ENCODE measurements at regions not wholly inside any gene's neighbourhood (a gene's known extent, or its start where the extent isn't known, plus 50 kb on each side); places are given as distances from the start of the nearest gene placed in this dataset.

DNA sequence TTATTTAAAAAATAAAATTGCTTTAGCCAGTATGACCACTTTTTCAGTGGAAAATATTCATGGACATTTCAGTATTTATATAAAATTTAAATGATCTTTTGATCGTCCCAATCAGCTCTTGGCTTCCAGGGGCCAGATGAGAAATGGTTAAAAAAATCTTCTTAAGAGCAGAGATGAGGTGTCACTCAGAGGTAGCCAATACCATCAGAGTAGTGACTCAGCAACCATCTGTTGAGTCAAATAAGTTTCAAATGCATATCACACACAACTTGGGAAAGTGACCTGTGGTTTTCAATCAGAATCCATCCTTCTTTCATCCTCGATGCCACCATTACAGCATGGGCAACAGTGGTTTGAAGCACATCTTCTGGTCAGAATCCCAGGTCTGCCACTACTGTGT, 958.8 kb upstream of the NR2F2 start:
- ATAC-seq, result no peak
- intact Hi-C loops (cut with DNase I), result no loop called here
- no peak for DNase-seq (ENCODE audit: missing footprints)

DNA sequence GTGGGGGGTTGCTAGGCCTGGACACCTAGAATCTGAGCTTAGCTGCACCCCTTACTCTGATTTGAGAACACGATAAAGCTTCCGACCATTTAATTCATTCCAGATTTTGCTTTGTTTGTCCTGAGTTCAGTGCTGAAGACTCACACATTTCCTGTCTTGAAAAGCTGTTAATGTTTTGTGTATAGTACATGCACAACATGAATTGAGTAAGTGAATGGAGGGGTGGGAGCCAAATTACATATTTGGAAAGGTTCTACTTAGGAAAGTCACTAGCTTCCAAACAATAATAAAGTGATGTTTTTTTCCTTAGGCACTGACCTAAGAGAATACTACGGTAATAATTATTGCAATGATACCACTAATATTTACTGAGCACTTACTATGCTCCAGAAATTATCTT, 955.2 kb upstream of the NR2F2 start:
- DNase-seq (ENCODE audit: missing footprints) (no peak), ATAC-seq (no peak)
- intact Hi-C loops (cut with DNase I), result no loop called here

DNA sequence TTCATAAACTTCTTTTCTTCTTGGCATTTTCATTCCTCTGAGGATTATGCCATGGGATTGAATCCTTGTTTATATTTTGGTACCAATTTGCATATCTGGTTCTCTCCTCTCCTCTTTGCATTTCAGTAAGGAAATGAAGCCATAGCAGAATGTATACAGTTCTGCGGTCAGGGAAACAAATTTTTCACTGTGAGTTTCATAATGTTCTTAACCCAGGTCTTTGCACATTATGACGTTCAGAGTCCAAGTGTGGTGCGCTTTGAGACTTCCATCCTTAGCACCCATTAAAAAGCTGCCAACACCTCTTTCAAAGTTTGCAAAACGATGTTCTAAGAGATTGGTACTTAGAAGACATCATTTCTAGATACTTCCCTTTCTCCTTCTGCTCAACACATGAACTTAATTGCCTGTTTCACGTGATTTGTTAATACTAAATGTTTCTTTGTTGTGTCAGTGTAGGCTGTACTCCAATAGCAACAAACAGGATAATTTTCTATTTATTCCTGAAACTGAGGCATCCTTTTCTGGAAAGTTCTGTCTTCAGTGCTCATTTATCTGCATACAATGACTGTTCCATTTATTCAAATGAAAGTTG, 953.1 kb upstream of the NR2F2 start:
- intact Hi-C loops (cut with DNase I), result no loop called here
- DNase-seq (ENCODE audit: missing footprints), result no peak
- ATAC-seq, result no peak

DNA sequence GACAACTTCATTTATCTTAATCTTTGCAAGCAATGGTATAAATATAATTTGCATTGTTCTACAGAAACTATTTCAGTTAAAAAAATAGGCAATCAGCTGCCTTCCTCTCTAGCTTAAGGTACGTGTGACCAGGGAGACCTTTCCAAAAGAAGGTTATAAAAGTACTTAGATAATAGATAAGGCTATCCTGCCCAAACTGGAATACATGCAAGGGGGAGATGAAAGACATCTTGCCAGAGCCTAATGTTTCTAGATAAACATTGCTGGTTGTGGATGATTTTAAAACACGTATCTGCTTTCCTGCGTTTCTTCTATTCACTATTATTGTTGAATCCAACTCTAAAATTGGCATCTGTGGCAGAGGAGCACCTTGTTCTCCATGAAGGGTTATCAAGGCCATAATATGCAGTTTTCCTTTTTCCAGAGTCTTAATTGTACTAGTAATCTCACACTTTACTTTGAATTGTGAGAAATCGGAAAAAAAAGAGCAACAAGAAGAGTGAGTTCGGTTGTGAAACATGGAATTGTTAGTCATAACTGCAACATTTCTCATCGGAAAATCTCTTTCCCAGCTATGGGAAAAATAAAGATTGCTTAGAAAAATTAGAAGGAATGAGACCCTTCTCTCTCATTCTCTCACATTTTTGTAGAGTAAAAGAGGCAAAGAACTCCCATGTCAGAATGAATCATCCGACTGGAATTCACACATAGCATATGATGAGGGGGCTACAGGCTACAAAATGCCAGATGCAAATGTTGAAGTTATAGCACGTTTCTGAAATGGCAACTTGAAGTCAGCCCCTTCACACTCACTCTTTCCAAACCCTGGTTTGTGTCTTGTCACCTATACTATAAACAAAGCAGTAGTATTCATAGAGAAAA, 936.1 kb upstream of the NR2F2 start:
- intact Hi-C loops (cut with DNase I), result no loop called here
- DNase-seq (ENCODE audit: missing footprints), result no peak
- ATAC-seq, result no peak

DNA sequence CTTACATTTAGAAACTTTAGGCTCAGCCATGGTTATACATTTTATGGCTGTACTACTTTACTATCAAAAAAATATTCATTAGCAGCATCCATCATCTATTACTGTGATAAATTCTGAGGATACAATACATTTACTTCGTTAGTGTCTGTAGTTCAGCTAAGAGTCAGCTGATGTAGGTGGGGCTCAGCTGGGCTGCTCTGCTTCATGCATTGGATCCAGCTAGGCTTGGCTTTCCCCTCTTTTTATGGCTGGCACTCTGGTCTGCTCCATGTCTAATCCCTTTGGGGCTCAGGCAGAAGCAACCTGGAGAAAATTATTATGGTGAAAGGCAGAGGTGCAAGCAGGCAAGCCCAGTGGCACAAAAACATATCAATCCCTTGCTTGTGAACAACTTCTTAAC, 930.1 kb upstream of the NR2F2 start:
- intact Hi-C loops (cut with DNase I), result no loop called here
- no peak for DNase-seq (ENCODE audit: missing footprints)
- ATAC-seq, result no peak

DNA sequence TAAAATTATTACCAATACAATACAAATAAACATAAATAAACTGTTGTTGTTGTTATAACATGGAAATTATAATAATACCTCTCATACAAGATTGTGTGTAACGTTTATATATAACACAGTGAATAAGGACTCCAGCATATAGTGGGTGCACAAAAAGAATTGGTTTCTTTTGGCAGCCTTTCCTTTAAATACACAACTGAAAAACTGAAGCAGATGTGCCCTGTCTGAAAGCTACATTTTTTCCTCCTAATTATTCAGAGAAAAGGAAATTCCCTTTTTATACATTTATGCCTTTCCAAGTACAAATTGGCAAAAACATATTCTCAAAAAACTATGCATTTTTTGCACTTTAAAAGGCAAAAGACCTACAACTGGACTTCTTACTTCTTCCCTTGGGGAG, 928.9 kb upstream of the NR2F2 start:
- no peak for ATAC-seq
- intact Hi-C loops (cut with DNase I), result no loop called here
- DNase-seq (ENCODE audit: missing footprints), result no peak

DNA sequence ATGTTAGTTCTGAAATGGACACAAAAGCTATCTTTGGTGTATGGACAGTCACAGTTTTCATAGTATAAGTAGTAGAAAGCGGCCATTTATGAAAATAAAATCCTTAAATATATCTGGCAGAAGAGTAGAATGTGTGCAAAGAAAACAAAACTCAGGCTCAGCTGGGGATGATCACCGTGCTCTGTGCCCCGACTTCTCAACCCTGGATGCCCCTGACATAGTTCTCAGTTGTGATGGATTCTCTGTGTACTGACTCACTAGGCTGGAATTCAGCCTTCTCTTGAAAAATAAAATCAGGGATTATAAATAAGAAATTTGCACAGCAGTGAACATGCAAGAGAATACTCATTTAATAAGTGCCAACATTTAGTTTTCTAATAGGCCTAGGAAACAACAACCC, 925.1 kb upstream of the NR2F2 start:
- no peak for ATAC-seq
- DNase-seq (ENCODE audit: missing footprints), result no peak

DNA sequence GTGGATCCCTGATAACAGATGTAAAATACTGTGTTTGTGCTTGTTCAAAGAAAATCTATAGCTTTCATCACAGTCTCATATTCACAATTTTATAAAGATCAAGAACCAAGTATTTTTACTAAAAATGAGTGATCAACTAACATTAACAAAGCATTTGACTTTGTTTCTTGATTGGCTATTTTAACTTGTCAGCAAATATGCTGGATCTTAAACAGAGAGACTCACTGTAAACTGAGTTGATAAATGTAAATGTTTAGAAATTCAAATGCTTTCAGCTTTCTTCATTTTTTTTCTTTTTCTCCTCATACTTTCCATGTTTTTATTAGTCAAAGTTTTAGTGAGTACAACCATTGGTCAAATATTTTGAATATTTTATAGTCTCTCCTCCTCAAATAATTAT, 923.0 kb upstream of the NR2F2 start:
- intact Hi-C loops (cut with DNase I), result no loop called here
- no peak for DNase-seq (ENCODE audit: missing footprints)
- ATAC-seq, result no peak

More for the DNA sequence above, 925.1 kb upstream of the NR2F2 start:
- intact Hi-C loops (cut with DNase I), result no loop called here

DNA sequence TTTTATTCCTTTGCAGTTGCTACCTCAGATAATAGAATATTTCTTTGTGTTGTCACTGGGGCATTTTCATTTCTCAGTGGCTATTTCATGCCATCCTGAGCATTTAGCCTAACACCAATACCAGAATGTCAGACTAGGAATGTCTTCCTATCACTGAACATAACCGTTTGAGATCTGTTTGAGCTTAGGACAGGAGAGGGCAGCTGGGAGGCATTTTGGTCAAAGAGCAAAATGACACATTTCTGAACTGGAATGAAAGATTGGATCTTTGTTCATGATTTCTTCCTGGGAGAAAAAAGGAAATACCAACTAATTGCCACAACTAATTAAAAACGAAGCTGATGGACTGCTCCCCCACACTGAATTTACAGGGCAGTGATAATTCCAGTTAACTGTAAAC, 921.3 kb upstream of the NR2F2 start:
- DNase-seq (ENCODE audit: missing footprints) (no peak), ATAC-seq (no peak)
- intact Hi-C loops (cut with DNase I), result no loop called here

DNA sequence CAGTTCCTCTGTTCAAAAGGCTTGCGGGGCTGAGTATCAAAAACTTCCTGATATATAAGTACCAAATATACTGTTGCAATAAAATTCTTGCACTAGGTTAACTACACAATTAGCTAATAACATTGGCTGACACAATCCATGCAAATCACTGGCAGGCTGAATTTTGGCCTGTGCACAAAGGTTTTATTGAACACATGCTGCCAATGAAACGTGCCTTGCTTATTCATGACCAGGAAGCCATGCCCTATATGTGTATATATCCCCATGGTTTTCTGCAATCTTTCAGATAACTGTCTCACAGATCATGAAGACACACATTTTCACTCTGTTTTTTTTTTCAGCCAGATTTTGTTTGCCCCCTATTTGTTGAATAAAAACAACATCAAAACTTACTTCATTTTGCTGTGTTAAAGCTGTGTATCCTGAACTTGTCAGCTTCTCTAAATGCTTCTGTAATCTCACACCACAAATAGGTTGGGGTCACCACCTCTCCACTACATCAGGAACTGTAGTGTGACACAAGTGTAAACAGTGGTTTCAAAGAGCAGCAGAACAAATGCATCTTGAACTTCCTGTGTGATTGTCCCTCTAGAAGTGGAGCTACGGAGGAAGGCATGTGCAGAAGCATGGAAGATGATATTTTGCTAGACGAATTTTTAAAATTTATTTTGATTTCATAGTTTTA, 920.7 kb upstream of the NR2F2 start:
- no peak for DNase-seq (ENCODE audit: missing footprints)
- intact Hi-C loops (cut with DNase I), result no loop called here
- no peak for ATAC-seq

DNA sequence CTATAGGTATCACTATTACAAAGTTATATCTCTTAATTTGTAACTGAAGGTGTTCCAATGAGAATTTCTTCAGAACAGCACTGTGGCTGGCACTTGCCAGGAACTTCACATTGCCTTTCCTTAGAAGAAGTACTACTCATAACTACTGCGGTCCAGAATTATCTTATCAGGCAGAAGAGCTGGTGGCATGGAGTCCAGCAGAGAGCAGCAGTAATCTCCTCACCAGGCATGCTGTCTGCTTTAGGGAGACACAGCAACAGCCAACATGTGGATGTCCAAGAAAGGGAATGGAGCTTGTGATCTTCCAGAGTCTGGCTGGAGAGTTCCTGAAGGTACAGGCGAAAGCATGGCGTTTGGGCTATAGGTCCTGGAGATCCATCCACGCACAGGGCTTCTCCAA, 919.7 kb upstream of the NR2F2 start:
- ATAC-seq, result no peak
- intact Hi-C loops (cut with DNase I), result no loop called here
- DNase-seq (ENCODE audit: missing footprints), result no peak

DNA sequence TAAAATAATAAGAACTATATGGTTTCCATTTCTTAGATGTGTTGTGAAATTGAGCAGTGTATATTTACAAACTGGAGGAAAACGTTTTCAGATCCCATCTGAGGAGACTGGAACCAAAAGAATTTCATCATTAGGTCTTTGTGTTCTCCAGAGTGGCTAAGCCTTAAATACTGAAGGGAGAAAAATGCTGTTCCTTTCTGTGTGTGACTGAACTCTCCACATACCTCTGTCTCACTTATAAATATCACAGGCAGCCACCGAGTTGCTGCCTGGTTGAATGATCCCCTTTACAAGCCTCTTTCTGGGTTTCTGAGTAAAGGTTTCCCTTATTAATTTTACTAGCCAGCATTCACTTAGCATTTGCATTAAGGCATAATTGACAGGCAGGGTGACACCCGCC, 913.9 kb upstream of the NR2F2 start:
- no peak for ATAC-seq
- intact Hi-C loops (cut with DNase I), result no loop called here

DNA sequence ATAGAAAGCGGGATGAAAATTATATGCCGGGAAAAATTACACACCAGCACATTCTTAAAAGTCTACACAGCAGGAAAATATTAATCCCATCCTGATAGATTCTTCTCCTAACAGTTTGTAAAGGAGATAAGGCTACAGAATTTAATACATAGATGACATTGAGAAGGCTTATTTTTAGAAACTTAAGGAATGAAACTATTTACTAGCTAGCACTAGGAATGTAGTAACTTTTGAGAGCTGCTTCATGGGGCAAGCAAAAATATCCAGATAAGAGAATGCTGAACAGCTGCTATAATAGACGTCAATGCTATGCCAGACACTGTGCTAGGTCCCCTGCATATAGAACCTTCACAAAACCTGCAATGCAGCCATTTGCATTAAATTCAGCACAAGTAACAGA, 912.7 kb upstream of the NR2F2 start:
- intact Hi-C loops (cut with DNase I), result no loop called here
- no peak for DNase-seq (ENCODE audit: missing footprints)
- no peak for ATAC-seq

More for the DNA sequence above, 913.9 kb upstream of the NR2F2 start:
- DNase-seq (ENCODE audit: missing footprints), result no peak

DNA sequence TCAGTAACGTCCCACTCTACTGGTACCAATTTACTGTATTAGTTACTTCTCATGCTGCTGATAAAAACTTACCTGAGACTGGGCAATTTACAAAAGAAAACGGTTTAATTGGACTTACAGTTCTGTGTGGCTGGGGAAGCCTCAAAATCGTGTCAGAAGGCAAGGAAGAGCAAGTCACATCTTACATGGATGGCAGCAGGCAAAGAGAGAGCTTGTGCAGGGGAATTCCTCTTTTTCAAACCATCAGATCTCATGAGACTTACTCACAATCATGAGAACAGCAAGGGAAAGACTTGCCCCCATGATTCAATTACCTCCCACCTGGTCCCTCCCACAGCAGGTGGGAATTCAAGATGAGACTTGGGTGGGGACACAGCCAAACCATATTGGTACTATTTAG, 908.2 kb upstream of the NR2F2 start:
- intact Hi-C loops (cut with DNase I), result no loop called here
- DNase-seq (ENCODE audit: missing footprints), result no peak
- ATAC-seq, result no peak

DNA sequence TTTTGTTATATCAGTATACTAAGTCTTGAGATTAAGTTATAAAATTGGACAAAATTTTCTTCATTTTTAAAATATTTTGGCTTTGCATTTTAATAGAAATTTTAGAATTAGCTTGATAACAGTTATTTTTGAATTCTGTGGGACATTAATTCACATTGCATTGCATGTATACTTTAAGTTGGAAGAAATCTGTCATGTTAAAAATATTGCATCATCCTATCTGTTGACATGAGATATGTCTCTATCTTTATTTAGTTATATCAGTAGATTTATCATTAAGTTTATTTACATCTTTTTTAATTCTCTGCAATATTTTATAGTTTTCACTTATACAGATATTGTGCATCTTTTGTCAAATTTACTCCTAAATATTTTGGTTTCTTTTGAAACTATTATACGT, 904.6 kb upstream of the NR2F2 start:
- DNase-seq (ENCODE audit: missing footprints), result no peak
- intact Hi-C loops (cut with DNase I), result no loop called here
- ATAC-seq, result no peak

DNA sequence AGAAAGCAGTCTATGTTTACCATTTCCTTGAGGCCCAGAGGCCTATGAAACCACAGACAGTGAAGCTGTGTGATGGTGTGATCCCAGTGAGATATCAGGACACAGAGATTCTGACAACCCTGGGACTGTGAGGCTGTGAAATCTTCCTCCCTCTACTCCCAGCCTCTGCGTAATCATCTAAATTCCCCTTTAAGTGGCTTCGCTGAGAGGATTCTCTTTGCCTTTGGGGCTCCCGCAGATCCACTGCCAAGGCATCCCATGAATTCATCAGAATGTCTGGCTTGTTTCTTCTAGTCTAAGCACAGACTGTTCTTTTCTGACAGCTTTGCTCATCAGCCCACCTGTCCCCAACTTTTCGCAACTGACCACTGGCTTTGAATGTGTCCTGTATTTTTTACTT, 901.2 kb upstream of the NR2F2 start:
- DNase-seq (ENCODE audit: missing footprints) (no peak), ATAC-seq (no peak)
- intact Hi-C loops (cut with DNase I), result no loop called here

DNA sequence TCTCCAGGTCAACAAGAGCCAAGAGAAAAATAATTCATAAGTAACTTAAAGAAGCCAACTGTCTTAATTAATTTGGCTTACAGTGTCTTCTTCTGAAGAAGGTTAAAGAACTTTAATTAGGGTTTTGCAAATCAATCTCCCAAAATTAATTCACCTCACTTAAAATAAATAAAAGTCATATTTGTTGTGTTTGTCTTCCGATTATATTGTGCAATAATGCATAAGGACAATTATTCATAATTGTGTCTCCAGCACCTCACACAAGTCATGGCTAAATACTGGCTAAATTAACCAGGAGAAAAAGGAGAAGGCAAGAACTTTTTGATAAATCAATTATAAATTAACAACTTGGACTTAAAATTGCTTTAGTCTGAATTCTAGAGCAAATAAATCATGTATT, 899.0 kb upstream of the NR2F2 start:
- intact Hi-C loops (cut with DNase I), result no loop called here
- ATAC-seq (no peak), DNase-seq (ENCODE audit: missing footprints) (no peak)

DNA sequence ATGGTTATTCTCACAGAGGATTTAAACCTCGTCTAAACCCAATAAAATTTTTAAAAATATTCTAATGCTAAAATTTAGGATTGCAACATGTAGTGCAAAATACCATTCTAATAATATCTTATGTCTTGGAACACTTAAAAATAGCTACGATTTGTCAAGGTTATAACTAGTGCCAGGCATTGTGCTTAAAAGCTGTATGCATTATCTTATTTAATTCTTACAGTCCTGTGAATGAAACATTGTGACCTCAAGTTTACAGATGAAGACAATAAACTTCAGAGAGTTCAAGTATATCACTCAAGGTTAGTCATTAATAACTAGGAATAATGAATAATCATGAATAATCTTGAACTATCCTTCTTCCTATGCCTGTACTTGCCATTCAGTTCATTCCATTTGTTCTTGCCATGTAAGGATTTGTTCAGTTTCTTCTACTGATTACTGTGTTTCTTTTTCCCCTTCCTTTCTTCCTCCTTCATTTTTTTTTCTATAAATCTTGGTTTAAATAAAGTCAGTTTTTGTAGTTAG, 897.6 kb upstream of the NR2F2 start:
- no peak for ATAC-seq
- intact Hi-C loops (cut with DNase I), result no loop called here
- DNase-seq (ENCODE audit: missing footprints), result no peak

DNA sequence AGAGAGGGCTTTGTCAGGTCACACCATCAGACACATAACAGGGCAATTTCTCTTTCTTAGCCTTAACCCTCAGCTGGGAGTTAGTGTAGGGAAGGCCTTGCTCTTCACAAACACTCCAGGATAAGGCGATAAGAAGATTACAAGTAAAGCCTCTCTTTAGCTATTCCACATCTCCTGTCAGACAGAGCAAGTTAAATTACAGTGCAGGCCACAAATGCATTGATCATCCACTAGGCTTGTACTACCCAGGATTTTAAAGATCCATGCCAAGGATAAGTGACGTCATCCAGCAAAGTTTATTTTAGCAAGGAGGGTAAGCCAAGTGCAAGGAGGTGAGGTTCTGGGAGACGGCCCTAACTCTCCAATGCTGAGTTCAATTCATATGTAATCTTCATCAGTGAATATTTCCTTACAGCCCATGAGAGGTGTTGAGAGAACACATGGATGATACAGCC, 890.6 kb upstream of the NR2F2 start:
- no peak for ATAC-seq
- intact Hi-C loops (cut with DNase I), result loop anchor here (10.0 kb wide), 1 partner anchor 405 kb away; no protein-coding TSS in a partner anchor

DNA sequence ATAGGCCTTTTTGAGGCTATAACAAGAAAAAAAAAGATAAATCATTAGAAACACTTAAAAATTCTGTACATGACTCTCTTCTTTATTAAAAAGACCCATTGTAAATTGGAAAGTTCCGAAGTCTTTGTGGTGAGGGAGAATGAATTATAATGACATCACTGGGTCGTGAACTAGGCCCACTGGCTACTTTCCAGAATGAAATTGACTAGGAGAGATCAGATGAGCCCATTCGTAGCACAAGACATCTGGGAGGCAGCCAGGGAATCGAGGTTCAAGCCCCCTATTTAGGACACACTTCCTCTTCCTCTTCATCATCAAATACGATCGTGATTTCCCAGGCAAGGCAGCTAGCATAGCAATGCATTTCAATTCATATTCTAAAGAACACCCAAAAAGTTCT, 889.8 kb upstream of the NR2F2 start:
- ATAC-seq (no peak), DNase-seq (ENCODE audit: missing footprints) (no peak)
- intact Hi-C loops (cut with DNase I), result loop anchor here (10.0 kb wide), 1 partner anchor 404 kb away; no protein-coding TSS in a partner anchor

More for the DNA sequence above, 890.6 kb upstream of the NR2F2 start:
- no peak for DNase-seq (ENCODE audit: missing footprints)
